HG03442 (cell line): ENCODE measurements at regions not wholly inside any gene's neighbourhood (a gene's known extent, or its start where the extent isn't known, plus 50 kb on each side); places are given as distances from the start of the nearest gene placed in this dataset.

ENCODE experiments used
- ATAC-seq: cut with Tn5 transposase; IDR thresholded peaks from one replicate; pipeline ENCODE4 v1.9.1; 2021; ENCODE audit warnings: mild to moderate bottlenecking, moderate library complexity; ENCODE audit not compliant: unreplicated experiment

GRCh38 chr10:105328503-105329133 is 687.5 kb downstream of the SORCS3 start:
- no peak for ATAC-seq
